ENCODE measurements at regions not wholly inside any gene's neighbourhood (a gene's known extent, or its start where the extent isn't known, plus 50 kb on each side); places are given as distances from the start of the nearest gene placed in this dataset.

- no peak for DNase-seq
Measured at GRCh38 chr3:177931346-177931745, 604.9 kb upstream of the KCNMB2 start.

GRCh38 chr3:177932346-177932745 is 603.9 kb upstream of the KCNMB2 start:
- no peak for DNase-seq

- no peak for DNase-seq
Measured at GRCh38 chr3:177932750-177933660, 603.2 kb upstream of the KCNMB2 start.

GRCh38 chr3:177934001-177934891 is 602.0 kb upstream of the KCNMB2 start:
- DNase-seq, result no peak

DNA sequence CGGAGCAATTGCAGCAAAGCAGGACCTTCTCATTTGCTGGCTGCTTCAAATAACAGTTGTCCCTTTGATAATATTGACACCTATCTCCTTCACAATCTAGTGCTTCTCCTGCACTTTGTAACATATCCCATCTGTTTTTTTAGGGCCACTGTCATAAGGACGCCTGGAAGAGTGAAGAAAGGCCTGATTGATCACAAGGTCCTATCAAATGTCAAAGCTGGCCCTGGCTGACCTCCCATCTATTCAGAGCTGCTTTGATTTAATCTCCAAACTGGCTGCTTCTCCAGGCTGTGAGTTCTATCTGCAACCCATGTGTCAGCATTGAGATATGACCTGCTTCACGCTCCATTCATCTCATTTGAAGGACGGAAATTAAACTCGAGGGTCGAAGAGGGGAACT is 601.2 kb upstream of the KCNMB2 start:
- DNase-seq, result no peak

GRCh38 chr3:177936721-177937120 is 599.5 kb upstream of the KCNMB2 start:
- no peak for DNase-seq

GRCh38 chr3:177942911-177943310 is 593.3 kb upstream of the KCNMB2 start:
- no peak for DNase-seq

GRCh38 chr3:177944228-177944661 is 592.0 kb upstream of the KCNMB2 start:
- peak in 1 of 2 donors; percentile 2 for DNase-seq

- DNase-seq, result no peak
Measured at GRCh38 chr3:177946048-177946447, 590.2 kb upstream of the KCNMB2 start.

- DNase-seq, result no peak
Measured at GRCh38 chr3:177946497-177946896, 589.7 kb upstream of the KCNMB2 start.

DNA sequence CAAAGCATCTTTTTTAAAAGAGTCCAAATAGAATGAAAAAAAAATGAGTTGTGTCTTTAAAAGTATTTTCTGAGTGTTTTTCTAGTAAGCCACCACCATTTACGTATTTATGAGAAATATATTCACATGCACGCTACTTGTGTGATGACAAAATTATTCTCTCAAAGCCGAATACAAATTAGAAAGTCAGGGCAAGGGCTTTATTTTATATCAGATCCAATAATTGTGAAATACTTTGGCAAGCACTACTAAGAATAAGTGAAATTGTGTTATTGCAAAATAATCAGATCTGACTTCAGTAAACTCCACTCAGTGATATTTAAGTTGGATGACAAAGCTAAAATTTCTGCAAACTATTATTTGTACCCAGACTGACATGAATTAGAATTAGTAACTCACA is 589.3 kb upstream of the KCNMB2 start:
- no peak for DNase-seq

DNA sequence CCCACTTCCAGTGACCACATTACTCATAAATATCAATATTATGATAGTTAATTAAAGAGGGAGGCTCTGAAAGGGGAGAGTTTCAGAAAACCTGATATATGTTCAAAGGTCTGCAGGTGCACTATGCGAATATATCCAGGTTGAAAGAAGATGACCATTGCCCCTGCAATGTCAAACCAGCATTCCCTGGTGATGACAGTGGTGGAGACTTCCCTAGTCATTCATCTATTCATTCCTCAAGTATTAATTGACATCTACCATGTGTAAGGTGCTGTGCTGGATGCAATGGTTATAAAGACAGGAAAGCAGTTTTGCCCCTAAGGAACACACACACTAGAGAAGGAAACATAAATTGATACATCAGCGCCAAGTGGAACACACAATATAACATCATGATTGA is 588.3 kb upstream of the KCNMB2 start:
- no peak for DNase-seq

DNA sequence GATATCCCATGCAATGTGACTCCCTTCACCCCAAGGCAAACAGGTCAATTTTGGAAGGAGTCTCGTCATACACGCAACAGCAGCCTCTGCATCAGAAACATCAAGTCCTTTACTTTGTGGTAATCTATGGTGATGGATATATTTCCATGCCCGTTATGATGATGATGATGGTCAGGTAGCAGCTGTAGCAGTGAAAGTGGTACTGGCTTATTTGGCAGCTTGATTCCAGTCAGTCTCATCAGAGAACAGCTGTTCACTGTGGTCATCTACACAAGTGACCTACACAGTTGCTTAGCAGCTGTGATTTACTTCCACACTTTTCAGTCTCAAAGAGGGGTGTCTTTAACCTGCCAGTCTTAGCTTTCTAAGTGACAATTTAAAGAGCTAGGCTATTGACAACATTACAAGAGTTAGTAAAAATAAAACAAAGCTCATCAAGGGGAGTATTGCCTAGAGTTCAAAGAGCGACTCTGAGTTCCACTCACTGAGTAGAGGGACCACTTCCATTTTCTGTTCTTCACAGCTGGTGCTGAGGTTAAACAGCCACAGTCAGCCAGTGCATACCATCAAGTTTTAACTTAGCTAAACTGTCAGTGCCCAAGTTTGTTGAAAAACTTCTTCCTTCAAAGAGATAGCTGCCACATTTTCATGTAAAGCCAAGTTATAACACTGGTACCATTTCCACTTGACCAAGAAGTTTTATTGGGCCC is 587.4 kb upstream of the KCNMB2 start:
- no peak for DNase-seq

DNA sequence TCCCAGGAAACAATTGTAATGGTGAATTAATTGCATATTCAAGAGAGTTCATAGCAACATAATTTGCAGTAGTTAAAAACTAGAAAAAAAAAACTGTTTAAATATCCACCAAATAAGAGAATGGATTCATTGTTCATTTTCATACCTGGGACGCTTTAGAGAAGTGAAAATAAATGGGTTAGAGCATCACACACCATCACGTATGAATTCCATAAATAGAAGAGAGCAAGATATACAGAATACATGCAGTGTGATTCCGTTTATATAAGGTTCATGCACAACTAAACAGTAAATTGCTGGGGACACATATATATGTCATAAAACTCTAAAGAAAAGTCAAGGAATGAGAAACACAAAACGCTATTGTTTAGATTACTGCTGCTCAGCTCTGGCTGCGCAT is 577.0 kb upstream of the KCNMB2 start:
- DNase-seq, result no peak

GRCh38 chr3:177960014-177960413 is 576.2 kb upstream of the KCNMB2 start:
- no peak for DNase-seq

DNA sequence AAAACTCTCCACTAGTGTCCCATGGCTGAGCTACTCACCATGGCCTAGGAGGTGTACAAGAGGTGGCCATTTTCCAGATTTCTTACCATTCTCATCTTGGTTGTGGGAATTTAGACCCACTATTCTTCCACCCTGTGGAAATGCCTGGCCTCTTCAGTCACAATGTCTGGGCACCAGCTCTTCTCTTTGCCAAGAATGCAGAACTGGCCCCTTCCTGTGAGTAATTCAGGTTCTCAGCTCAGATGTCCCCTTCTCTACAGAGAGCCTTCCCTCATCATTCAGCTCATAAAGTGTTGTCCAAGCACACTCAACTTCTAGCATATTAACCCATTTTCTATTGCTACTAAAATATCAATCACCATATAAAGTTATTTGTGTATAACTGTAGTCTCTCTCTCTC is 575.5 kb upstream of the KCNMB2 start:
- DNase-seq, result no peak

GRCh38 chr3:177961784-177962183 is 574.5 kb upstream of the KCNMB2 start:
- DNase-seq, result no peak

- no peak for DNase-seq
Measured at GRCh38 chr3:177966493-177966892, 569.7 kb upstream of the KCNMB2 start.

DNA sequence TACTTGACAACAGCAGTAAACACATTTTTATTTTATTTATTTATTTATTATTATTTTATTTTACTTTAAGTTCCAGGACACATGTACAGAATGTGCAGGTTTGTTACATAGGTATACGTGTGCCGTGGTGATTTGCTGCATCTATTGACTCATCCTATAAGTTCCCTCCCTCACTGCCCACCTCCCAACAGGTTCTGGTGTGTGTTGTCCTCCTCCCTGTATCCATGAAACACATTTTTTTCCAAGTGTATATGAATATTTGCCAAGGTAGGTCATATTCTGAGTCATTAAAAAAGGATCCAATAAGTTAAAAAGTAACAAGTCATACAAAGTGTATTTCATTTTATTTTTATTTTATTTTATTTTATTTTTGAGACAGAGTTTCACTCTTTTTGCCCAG is 567.3 kb upstream of the KCNMB2 start:
- DNase-seq, result no peak

DNA sequence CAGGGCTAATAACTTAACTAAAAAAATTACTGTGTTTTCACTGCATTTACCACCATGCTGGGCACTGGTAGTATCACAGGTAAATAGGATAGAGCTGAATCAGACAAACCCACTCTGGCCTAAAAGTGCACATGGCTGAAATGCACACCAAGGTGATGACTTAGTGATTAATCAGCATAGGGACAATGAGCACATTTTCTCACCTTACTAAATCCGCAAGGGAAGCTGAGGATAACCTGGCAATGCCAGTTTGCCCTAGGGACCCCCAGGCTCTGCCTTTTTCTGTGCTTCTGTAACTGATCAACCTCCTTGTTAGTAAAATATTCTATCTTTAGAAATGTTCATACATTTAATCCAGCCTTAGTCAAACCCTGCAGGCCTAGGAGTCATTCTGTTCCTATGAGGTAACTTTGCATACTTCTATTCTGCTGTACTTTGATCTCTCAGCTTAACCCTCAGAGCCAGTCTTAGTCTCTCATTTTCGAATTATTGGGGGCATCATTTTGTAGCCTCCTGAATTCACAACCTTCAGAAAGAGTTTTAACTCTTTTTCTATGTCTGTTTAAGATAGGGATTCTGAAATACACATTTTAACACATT is 562.9 kb upstream of the KCNMB2 start:
- DNase-seq, result no peak

DNA sequence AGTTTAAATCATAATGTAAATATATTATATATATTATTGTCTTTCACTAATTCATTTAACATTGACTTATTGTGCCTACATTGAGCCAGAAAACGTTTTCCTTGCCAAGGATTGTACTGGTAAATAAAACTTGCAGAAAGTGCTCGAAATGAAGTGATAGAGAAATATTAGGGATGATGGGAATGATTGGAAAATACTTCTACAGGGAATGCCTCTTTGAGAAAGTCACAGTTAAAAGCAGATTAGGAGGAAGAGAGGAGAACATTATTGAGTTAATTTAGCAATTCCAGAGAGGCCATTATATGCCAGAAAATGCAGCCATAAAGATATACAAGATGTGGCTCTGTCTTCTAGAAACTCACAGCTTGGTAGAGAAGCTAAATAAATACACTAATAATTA is 560.0 kb upstream of the KCNMB2 start:
- DNase-seq, result no peak

GRCh38 chr3:177976866-177977265 is 559.4 kb upstream of the KCNMB2 start:
- DNase-seq, result no peak

Measured in activated CD4-positive, alpha-beta T cell treated with anti-CD3 and anti-CD28 coated beads for 4 hours (primary cell).